Naive thymus-derived CD4-positive, alpha-beta T cell (primary cell): ENCODE measurements at regions not wholly inside any gene's neighbourhood (a gene's known extent, or its start where the extent isn't known, plus 50 kb on each side); places are given as distances from the start of the nearest gene placed in this dataset.

Experiments
- ATAC-seq: fragments of 150-1000 bp; cut with Tn5 transposase; 2 replicates; pipeline ENCODE4 v1.10.0; 2021; ENCODE audit warnings: mild to moderate bottlenecking, moderate library complexity
- CTCF ChIA-PET: fragments of 350-600 bp; sonication (Branson Sonifier 250); formaldehyde crosslinking; loops from one replicate; lab custom pipeline; 2021; ENCODE audit warnings: antibody characterized with exemption; lab: Charles Lee
- POLR2A ChIA-PET: fragments of 350-600 bp; sonication (Branson Sonifier 250); formaldehyde crosslinking; loops from one replicate; lab custom pipeline; 2021; ENCODE audit warnings: antibody characterized with exemption, inconsistent platforms; lab: Charles Lee
- DNase-seq, 9 donors: peaks; one replicate each; pipeline versions ENCODE4 v3.0.0 to v3.0.0-alpha.2; 2020 to 2022; ENCODE audit warnings: mixed read lengths in 1 of 9
- H3K27ac ChIP-seq: one replicate; pipeline ENCODE4 v1.7.0; 2013; ENCODE audit warnings: mild to moderate bottlenecking, low read depth, low read length, moderate library complexity
- H3K27me3 ChIP-seq, 2 donors: one replicate each; pipeline ENCODE4 v1.7.0; 2013; ENCODE audit warnings: low read length in 2 of 2, mild to moderate bottlenecking in 2 of 2, moderate library complexity in 2 of 2; ENCODE audit not compliant: control insufficient read depth in 2 of 2, insufficient read depth in 2 of 2
- H3K36me3 ChIP-seq, 3 experiments: 1 replicate in 2 of 3; 2 replicates in 1 of 3; pipeline ENCODE4 v1.7.0; 2013; ENCODE audit warnings: low read length in 3 of 3, mild to moderate bottlenecking in 3 of 3, moderate library complexity in 1 of 3; ENCODE audit not compliant: insufficient read depth in 3 of 3, control insufficient read depth in 2 of 3
- H3K4me1 ChIP-seq, 2 donors: one replicate each; pipeline ENCODE4 v1.7.0; 2013; ENCODE audit warnings: low read length in 2 of 2, mild to moderate bottlenecking in 2 of 2, moderate library complexity in 1 of 2; ENCODE audit not compliant: control insufficient read depth in 2 of 2, insufficient read depth in 2 of 2
- H3K4me3 ChIP-seq: 2 replicates; pipeline ENCODE4 v1.7.0; 2013; ENCODE audit warnings: mild to moderate bottlenecking, low read length
- H3K9me3 ChIP-seq, 3 experiments: 1 replicate in 2 of 3; 2 replicates in 1 of 3; pipeline ENCODE4 v1.7.0; 2013; ENCODE audit warnings: low read length in 3 of 3; ENCODE audit not compliant: control insufficient read depth in 2 of 3
- H3K27ac Mint-ChIP-seq, 9 donors: one replicate each; pipeline ENCODE4 v1.8.0; 2020 to 2022; ENCODE audit warnings: mixed read lengths in 9 of 9, mild to moderate bottlenecking in 8 of 9, moderate library complexity in 5 of 9, inconsistent platforms in 2 of 9
- H3K27me3 Mint-ChIP-seq, 5 donors: one replicate each; pipeline ENCODE4 v1.8.0; 2021 to 2022; ENCODE audit warnings: mixed read lengths in 5 of 5, mild to moderate bottlenecking in 1 of 5
- H3K36me3 Mint-ChIP-seq, 5 donors: one replicate each; pipeline ENCODE4 v1.8.0; 2020 to 2022; ENCODE audit warnings: mixed read lengths in 5 of 5, mild to moderate bottlenecking in 3 of 5, inconsistent platforms in 1 of 5
- H3K4me1 Mint-ChIP-seq, 7 donors: one replicate each; pipeline ENCODE4 v1.8.0; 2020 to 2022; ENCODE audit warnings: mixed read lengths in 7 of 7, mild to moderate bottlenecking in 3 of 7, inconsistent platforms in 1 of 7
- H3K4me3 Mint-ChIP-seq, 10 donors: one replicate each; pipeline ENCODE4 v1.8.0; 2020 to 2022; ENCODE audit warnings: mild to moderate bottlenecking in 10 of 10, mixed read lengths in 10 of 10, moderate library complexity in 6 of 10, inconsistent platforms in 2 of 10
- H3K9me3 Mint-ChIP-seq, 11 donors: one replicate each; pipeline ENCODE4 v1.8.0; 2020 to 2022; ENCODE audit warnings: mixed read lengths in 11 of 11, mild to moderate bottlenecking in 4 of 11, inconsistent platforms in 1 of 11, moderate library complexity in 1 of 11
- intact Hi-C, 2 donors: fragments of 100-400 bp; cut with micrococcal nuclease; formaldehyde crosslinking; loops; one replicate each; pipeline ENCODE4 v1.15.1; 2023

- DNase-seq (no peak), ATAC-seq (no peak)
- no peaks in the 10 kb centered on the region for H3K27me3 Mint-ChIP-seq
- no peaks in the 10 kb centered on the region for H3K4me1 ChIP-seq
- no peaks in the 10 kb centered on the region for H3K27me3 ChIP-seq
- intact Hi-C loops: no loop called here
- H3K27ac Mint-ChIP-seq: no peak overlapping the region
- CTCF ChIA-PET: no interaction called here
- H3K4me3 ChIP-seq: no peak overlapping the region
- H3K36me3 Mint-ChIP-seq: peaks cover 0 to 4% (median 0%) of the 10 kb centered on the region in 5 donors
- POLR2A ChIA-PET: no interaction called here
- H3K4me1 Mint-ChIP-seq: no peaks in the 10 kb centered on the region
- H3K4me3 Mint-ChIP-seq: no peak overlapping the region
- H3K36me3 ChIP-seq: no peaks in the 10 kb centered on the region
- no peak overlapping the region for H3K27ac ChIP-seq
- H3K9me3 Mint-ChIP-seq: peaks cover 0 to 15% (median 6%) of the 10 kb centered on the region in 11 donors
- H3K9me3 ChIP-seq: no peaks in the 10 kb centered on the region
Measured at GRCh38 chr7:153588586-153588985, 463.6 kb upstream of the DPP6 start.

DNA sequence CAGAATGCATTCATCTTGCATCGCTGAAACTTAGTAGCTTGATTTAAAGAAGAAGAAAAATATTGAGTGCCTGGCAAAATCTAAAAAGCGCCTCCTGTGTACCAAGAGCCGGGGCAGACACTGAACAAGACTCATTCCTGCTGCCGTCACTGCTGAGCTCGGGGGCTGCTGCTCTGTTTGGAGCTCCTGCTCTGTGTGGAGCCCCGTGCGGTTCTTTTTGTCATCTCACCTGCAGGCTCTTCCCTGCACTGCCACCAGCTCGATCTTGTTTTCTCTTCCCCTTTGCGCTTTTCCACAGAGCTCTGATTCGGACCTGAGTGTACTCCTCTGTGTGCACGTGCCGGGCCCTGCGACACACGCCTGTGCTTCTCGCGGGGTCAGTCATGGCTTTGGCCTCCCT is 462.1 kb upstream of the DPP6 start:
- ChIA-PET POLR2A (interaction anchor here (0.5 kb wide), 1 partner anchor 72 kb away, joined by 3 read pairs; no protein-coding TSS in a partner anchor), CTCF (no interaction called here)
- H3K4me1 Mint-ChIP-seq: no peaks in the 10 kb centered on the region

DNA sequence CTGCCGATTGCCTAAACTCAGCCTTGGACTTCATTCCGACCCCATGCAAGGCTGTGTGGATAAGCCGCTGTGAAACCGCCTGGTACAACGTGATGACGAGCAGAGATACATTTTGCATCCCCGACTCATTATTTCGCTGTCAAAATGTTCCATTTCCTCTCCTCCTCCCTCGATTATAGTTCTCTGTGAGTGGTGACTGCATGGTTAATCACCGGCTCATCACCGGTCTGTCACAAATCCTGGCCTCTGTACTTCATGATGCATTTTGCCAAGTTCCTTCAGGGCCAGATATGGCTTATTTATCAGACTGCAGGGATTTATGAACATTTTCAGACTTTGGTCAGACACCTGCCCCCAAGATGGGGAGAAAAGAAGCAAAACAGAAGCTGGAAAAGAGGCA is 461.6 kb upstream of the DPP6 start:
- Mint-ChIP-seq H3K27me3 (no peaks in the 10 kb centered on the region), H3K9me3 (peaks cover 0 to 16% (median 5%) of the 10 kb centered on the region in 11 donors), H3K4me1 (no peaks in the 10 kb centered on the region), H3K4me3 (no peak overlapping the region), H3K27ac (no peak overlapping the region), H3K36me3 (peaks cover 0 to 4% (median 0%) of the 10 kb centered on the region in 5 donors)
- Histone ChIP-seq H3K27ac (no peak overlapping the region), H3K27me3 (no peaks in the 10 kb centered on the region), H3K4me1 (no peaks in the 10 kb centered on the region), H3K4me3 (no peak overlapping the region), H3K36me3 (no peaks in the 10 kb centered on the region), H3K9me3 (no peaks in the 10 kb centered on the region)
- DNase-seq (no peak), ATAC-seq (no peak)
- ChIA-PET POLR2A (no interaction called here), CTCF (no interaction called here)
- intact Hi-C loops: no loop called here

More for the DNA sequence above, 462.1 kb upstream of the DPP6 start:
- no peaks in the 10 kb centered on the region for H3K4me1 ChIP-seq
- no peak for ATAC-seq
- peaks cover 0 to 13% (median 5%) of the 10 kb centered on the region in 11 donors for H3K9me3 Mint-ChIP-seq
- no peak overlapping the region for H3K4me3 Mint-ChIP-seq
- H3K36me3 ChIP-seq: no peaks in the 10 kb centered on the region
- no peaks in the 10 kb centered on the region for H3K27me3 Mint-ChIP-seq
- no peak overlapping the region for H3K4me3 ChIP-seq
- no peak overlapping the region for H3K27ac ChIP-seq
- H3K27ac Mint-ChIP-seq: no peak overlapping the region
- H3K27me3 ChIP-seq: no peaks in the 10 kb centered on the region
- H3K36me3 Mint-ChIP-seq: peaks cover 0 to 4% (median 0%) of the 10 kb centered on the region in 5 donors
- DNase-seq: no peak
- no peaks in the 10 kb centered on the region for H3K9me3 ChIP-seq
- intact Hi-C loops: no loop called here

DNA sequence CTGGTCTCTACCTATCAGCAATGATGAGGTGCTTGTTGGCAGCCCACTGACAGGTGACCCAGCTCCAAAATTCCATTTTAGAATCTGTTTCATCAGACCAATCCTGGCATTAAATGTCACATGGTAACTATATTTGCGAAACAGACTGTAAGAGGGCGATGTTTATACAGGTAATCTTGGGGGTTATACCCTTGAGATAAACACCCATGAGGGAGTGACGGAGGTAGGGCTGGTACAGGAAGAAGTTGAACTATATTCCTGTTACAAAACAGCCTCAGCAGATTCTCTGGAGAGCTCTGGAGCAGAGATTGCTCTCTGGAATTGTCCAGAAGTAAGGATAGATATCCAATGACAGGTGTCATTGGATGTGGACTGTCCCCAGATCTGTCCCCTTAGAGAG is 444.8 kb upstream of the DPP6 start:
- no peaks in the 10 kb centered on the region for H3K4me1 Mint-ChIP-seq
- no peak for DNase-seq
- no peak overlapping the region for H3K4me3 Mint-ChIP-seq
- Histone ChIP-seq H3K36me3 (no peaks in the 10 kb centered on the region), H3K27ac (no peak overlapping the region), H3K27me3 (no peaks in the 10 kb centered on the region), H3K9me3 (no peaks in the 10 kb centered on the region), H3K4me3 (no peak overlapping the region), H3K4me1 (no peaks in the 10 kb centered on the region)
- CTCF ChIA-PET: no interaction called here
- no peaks in the 10 kb centered on the region for H3K36me3 Mint-ChIP-seq
- peaks cover 2 to 26% (median 8%) of the 10 kb centered on the region in 11 donors for H3K9me3 Mint-ChIP-seq
- ATAC-seq: no peak
- H3K27me3 Mint-ChIP-seq: peaks cover 0 to 4% (median 0%) of the 10 kb centered on the region in 5 donors
- H3K27ac Mint-ChIP-seq: no peak overlapping the region
- intact Hi-C loops: no loop called here
- POLR2A ChIA-PET: no interaction called here

DNA sequence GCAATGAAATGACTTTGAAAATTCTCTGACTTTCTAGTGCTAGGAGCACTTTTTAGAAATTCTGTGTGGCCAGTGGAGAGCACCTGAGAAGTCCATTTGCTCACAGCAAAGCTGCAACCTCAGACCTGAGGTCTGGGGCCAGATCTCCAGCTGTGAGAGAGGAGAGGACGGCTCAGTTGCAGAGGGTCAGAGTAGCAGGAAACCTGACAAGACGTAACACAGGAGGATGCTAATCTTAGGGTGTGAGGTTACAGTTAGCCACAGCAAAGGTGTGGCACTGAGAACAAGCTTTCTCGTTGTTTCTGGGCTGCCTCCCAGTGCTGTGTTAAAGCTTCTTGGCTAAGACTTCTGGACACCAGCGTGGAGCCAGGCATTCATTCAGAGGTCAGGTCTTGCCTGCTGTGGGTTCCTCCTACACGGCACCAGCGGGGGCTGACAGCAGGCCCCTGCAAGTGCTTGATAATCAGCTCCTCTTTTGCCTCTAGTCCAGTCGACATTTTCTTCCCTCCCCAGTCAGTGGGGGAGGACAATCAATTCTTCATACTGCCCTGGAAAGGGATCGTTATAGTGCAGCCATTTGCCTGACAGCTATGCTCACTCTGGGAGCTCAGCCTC is 435.4 kb upstream of the DPP6 start:
- H3K4me3 Mint-ChIP-seq: no peak overlapping the region
- no peaks in the 10 kb centered on the region for H3K4me1 Mint-ChIP-seq
- no peaks in the 10 kb centered on the region for H3K4me1 ChIP-seq
- intact Hi-C loops: no loop called here
- H3K9me3 ChIP-seq: no peaks in the 10 kb centered on the region
- no peaks in the 10 kb centered on the region for H3K27me3 Mint-ChIP-seq
- no peak overlapping the region for H3K27ac ChIP-seq
- H3K4me3 ChIP-seq: no peak overlapping the region
- no peaks in the 10 kb centered on the region for H3K27me3 ChIP-seq
- H3K9me3 Mint-ChIP-seq: peaks cover 0 to 10% (median 2%) of the 10 kb centered on the region in 11 donors
- ATAC-seq (no peak), DNase-seq (no peak)
- H3K27ac Mint-ChIP-seq: no peak overlapping the region
- POLR2A ChIA-PET: no interaction called here
- no peaks in the 10 kb centered on the region for H3K36me3 ChIP-seq
- no peaks in the 10 kb centered on the region for H3K36me3 Mint-ChIP-seq
- CTCF ChIA-PET: no interaction called here

GRCh38 chr7:153627323-153627722 is 424.9 kb upstream of the DPP6 start:
- DNase-seq (no peak), ATAC-seq (no peak)
- Mint-ChIP-seq H3K27ac (no peak overlapping the region), H3K27me3 (no peaks in the 10 kb centered on the region), H3K36me3 (peaks cover 0 to 4% (median 0%) of the 10 kb centered on the region in 5 donors), H3K4me3 (no peak overlapping the region), H3K4me1 (no peaks in the 10 kb centered on the region), H3K9me3 (peaks cover 0 to 20% (median 8%) of the 10 kb centered on the region in 11 donors)
- peaks cover 0 to 3% (median 0%) of the 10 kb centered on the region in 3 experiments for H3K9me3 ChIP-seq
- intact Hi-C loops: no loop called here
- ChIA-PET POLR2A (no interaction called here), CTCF (no interaction called here)
- H3K27ac ChIP-seq: no peak overlapping the region
- no peak overlapping the region for H3K4me3 ChIP-seq
- no peaks in the 10 kb centered on the region for H3K36me3 ChIP-seq
- H3K4me1 ChIP-seq: no peaks in the 10 kb centered on the region
- no peaks in the 10 kb centered on the region for H3K27me3 ChIP-seq

- Mint-ChIP-seq H3K4me1 (no peaks in the 10 kb centered on the region), H3K4me3 (no peak overlapping the region), H3K9me3 (peaks cover 4 to 18% (median 8%) of the 10 kb centered on the region in 11 donors), H3K36me3 (no peaks in the 10 kb centered on the region), H3K27ac (peak overlapping the region in 1 of 9 donors; percentile 33), H3K27me3 (no peaks in the 10 kb centered on the region)
- Histone ChIP-seq H3K27me3 (no peaks in the 10 kb centered on the region), H3K27ac (no peak overlapping the region), H3K4me3 (no peak overlapping the region), H3K36me3 (no peaks in the 10 kb centered on the region), H3K4me1 (no peaks in the 10 kb centered on the region), H3K9me3 (peaks cover 0 to 3% (median 0%) of the 10 kb centered on the region in 3 experiments)
- DNase-seq (no peak), ATAC-seq (no peak)
- ChIA-PET POLR2A (no interaction called here), CTCF (no interaction called here)
- intact Hi-C loops: no loop called here
Measured at GRCh38 chr7:153628406-153628805, 423.8 kb upstream of the DPP6 start.
